CD14-positive monocyte (primary cell): ENCODE measurements at regions not wholly inside any gene's neighbourhood (a gene's known extent, or its start where the extent isn't known, plus 50 kb on each side); places are given as distances from the start of the nearest gene placed in this dataset.

Source experiments
- DNase-seq, 3 donors: peaks; one replicate each; pipeline ENCODE4 v3.0.0-alpha.2; 2011 to 2022
- H2AFZ ChIP-seq: 2 replicates; pipeline ENCODE4 v1.6.0; 2012; ENCODE audit warnings: mild to moderate bottlenecking, low read depth, low read length, inconsistent platforms; ENCODE audit not compliant: insufficient read depth, poor library complexity, severe bottlenecking
- H3K27ac ChIP-seq, 2 donors: 1 replicate in 1 of 2; 2 replicates in 1 of 2; pipeline ENCODE4 v1.5.1; 2012 to 2013; ENCODE audit warnings: low read length in 2 of 2, control low read depth in 1 of 2, inconsistent platforms in 1 of 2, low read depth in 1 of 2, mild to moderate bottlenecking in 1 of 2
- H3K27me3 ChIP-seq, 2 donors: one replicate each; pipeline versions ENCODE4 v1.6.0 to v1.6.1; 2011 to 2013; ENCODE audit warnings: low read length in 2 of 2; ENCODE audit not compliant: control insufficient read depth in 2 of 2, insufficient read depth in 2 of 2
- H3K36me3 ChIP-seq, 2 donors: replicated peaks in 1 of 2; 1 replicate in 1 of 2; 2 replicates in 1 of 2; pipeline versions ENCODE4 v1.5.1 to v1.6.1; 2012 to 2013; ENCODE audit warnings: low read length in 2 of 2, control low read depth in 1 of 2, inconsistent platforms in 1 of 2, mild to moderate bottlenecking in 1 of 2; ENCODE audit not compliant: insufficient read depth in 2 of 2, control insufficient read depth in 1 of 2
- H3K4me1 ChIP-seq, 2 donors: 1 replicate in 1 of 2; 2 replicates in 1 of 2; pipeline versions ENCODE4 v1.5.1 to v1.6.1; 2012 to 2013; ENCODE audit warnings: low read length in 2 of 2, control low read depth in 1 of 2, inconsistent platforms in 1 of 2, mild to moderate bottlenecking in 1 of 2, moderate library complexity in 1 of 2; ENCODE audit not compliant: insufficient read depth in 2 of 2, control insufficient read depth in 1 of 2
- H3K4me2 ChIP-seq: replicated peaks from 2 replicates; pipeline ENCODE3; 2012; ENCODE audit warnings: low read length, moderate library complexity, mild to moderate bottlenecking; ENCODE audit not compliant: poor library complexity, severe bottlenecking; ENCODE audit errors: extremely low read depth
- H3K4me3 ChIP-seq, 3 experiments: fragments of 200-600 bp in 1 of 3; sonication (generic) in 1 of 3; replicated peaks in 1 of 3; 1 replicate in 2 of 3; 2 replicates in 1 of 3; pipeline ENCODE4 v1.5.1; 2011 to 2013; ENCODE audit warnings: low read length in 3 of 3, mild to moderate bottlenecking in 3 of 3, control low read depth in 2 of 3, low read depth in 2 of 3, inconsistent platforms in 1 of 3, moderate library complexity in 1 of 3
- H3K79me2 ChIP-seq: 2 replicates; pipeline ENCODE4 v1.6.0; 2012; ENCODE audit warnings: mild to moderate bottlenecking, control low read depth, inconsistent platforms, low read length, moderate library complexity; ENCODE audit not compliant: insufficient read depth
- H3K9ac ChIP-seq: 2 replicates; pipeline ENCODE4 v1.6.0; 2017; ENCODE audit warnings: low read length, mild to moderate bottlenecking; ENCODE audit not compliant: insufficient read depth, poor library complexity, severe bottlenecking
- H3K9me3 ChIP-seq, 2 donors: replicated peaks in 1 of 2; 1 replicate in 1 of 2; 2 replicates in 1 of 2; pipeline versions ENCODE4 v1.5.1 to v1.6.1; 2012 to 2013; ENCODE audit warnings: low read length in 2 of 2, control low read depth in 1 of 2; ENCODE audit not compliant: control insufficient read depth in 1 of 2, insufficient read depth in 1 of 2
- H4K20me1 ChIP-seq: 2 replicates; pipeline ENCODE4 v1.6.0; 2012; ENCODE audit warnings: mild to moderate bottlenecking, low read length, control low read depth, moderate library complexity; ENCODE audit not compliant: insufficient read depth
- H3K27ac Mint-ChIP-seq, 7 donors: one replicate each; pipeline ENCODE4 v1.8.0; 2020; ENCODE audit warnings: mild to moderate bottlenecking in 7 of 7, mixed read lengths in 7 of 7, moderate library complexity in 6 of 7, inconsistent platforms in 2 of 7
- H3K27me3 Mint-ChIP-seq, 3 donors: one replicate each; pipeline ENCODE4 v1.8.0; 2021 to 2022; ENCODE audit warnings: low read depth in 3 of 3, mild to moderate bottlenecking in 3 of 3, mixed read lengths in 3 of 3, moderate library complexity in 3 of 3, inconsistent platforms in 1 of 3
- H3K36me3 Mint-ChIP-seq, 2 donors: one replicate each; pipeline ENCODE4 v1.8.0; 2020; ENCODE audit warnings: mixed read lengths in 2 of 2, inconsistent platforms in 1 of 2, mild to moderate bottlenecking in 1 of 2
- H3K4me1 Mint-ChIP-seq: one replicate; pipeline ENCODE4 v1.8.0; 2020; ENCODE audit warnings: mild to moderate bottlenecking, mixed read lengths
- H3K4me3 Mint-ChIP-seq, 2 donors: one replicate each; pipeline ENCODE4 v1.8.0; 2020; ENCODE audit warnings: mild to moderate bottlenecking in 2 of 2, mixed read lengths in 2 of 2, moderate library complexity in 1 of 2
- H3K9me3 Mint-ChIP-seq, 7 donors: one replicate each; pipeline ENCODE4 v1.8.0; 2020 to 2022; ENCODE audit warnings: mixed read lengths in 7 of 7, mild to moderate bottlenecking in 6 of 7, moderate library complexity in 6 of 7, inconsistent platforms in 2 of 7
- CTCF ChIP-seq: fragments of 200-600 bp; IDR thresholded peaks from one replicate; pipeline ENCODE4 v1.8.0; 2022; ENCODE audit warnings: antibody characterized with exemption, mild to moderate bottlenecking
- WGBS: methylation state at CpG from one replicate; pipeline ENCODE4 v1.1.5; 2013; ENCODE audit warnings: missing lambda C conversion rate; ENCODE audit not compliant: insufficient coverage; 5-methylcytosine and 5-hydroxymethylcytosine counted together
- intact Hi-C, 2 donors: fragments of 100-400 bp; cut with micrococcal nuclease; formaldehyde crosslinking; loops; one replicate each; pipeline versions ENCODE4 v1.15.0 to v1.15.1; 2023

DNA sequence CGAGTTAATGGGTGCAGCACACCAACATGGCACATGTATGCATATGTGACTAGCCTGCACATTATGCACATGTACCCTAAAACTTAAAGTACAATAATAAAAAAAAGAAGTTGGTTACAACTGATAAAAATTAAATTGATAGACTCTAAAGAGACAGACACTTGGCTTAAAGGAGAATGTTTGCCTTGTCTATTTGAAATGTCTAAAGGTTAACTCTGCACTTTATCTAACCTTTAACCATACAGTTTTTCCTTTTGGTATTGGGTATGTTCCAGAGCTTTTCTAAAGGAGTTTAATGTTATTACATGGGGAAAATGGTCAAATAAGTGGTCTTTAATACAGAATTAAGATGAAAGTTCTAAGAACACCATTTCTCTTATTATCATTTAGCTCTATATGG is 145.1 kb upstream of the HCCS start:
- no peaks in the 10 kb centered on the region for H3K4me1 ChIP-seq
- no peaks in the 10 kb centered on the region for H3K9me3 ChIP-seq
- no peaks in the 10 kb centered on the region for H3K4me1 Mint-ChIP-seq
- H3K4me2 ChIP-seq: no peak overlapping the region
- no peak overlapping the region for H3K27ac Mint-ChIP-seq
- H3K9me3 Mint-ChIP-seq: peaks cover 2 to 12% (median 4%) of the 10 kb centered on the region in 7 donors
- TF ChIP-seq CTCF: no peak
- H4K20me1 ChIP-seq: no peaks in the 10 kb centered on the region
- no peak overlapping the region for H3K4me3 ChIP-seq
- intact Hi-C loops: no loop called here
- no peak for DNase-seq
- H2AFZ ChIP-seq: no peak overlapping the region
- H3K9ac ChIP-seq: no peak overlapping the region
- no peak overlapping the region for H3K4me3 Mint-ChIP-seq
- no peak overlapping the region for H3K27ac ChIP-seq
- H3K36me3 ChIP-seq: no peaks in the 10 kb centered on the region
- no peaks in the 10 kb centered on the region for H3K36me3 Mint-ChIP-seq
- H3K79me2 ChIP-seq: no peaks in the 10 kb centered on the region
- WGBS: no CpG with 5 or more reads among the region's 1 CpG
- no peaks in the 10 kb centered on the region for H3K27me3 Mint-ChIP-seq
- no peaks in the 10 kb centered on the region for H3K27me3 ChIP-seq

DNA sequence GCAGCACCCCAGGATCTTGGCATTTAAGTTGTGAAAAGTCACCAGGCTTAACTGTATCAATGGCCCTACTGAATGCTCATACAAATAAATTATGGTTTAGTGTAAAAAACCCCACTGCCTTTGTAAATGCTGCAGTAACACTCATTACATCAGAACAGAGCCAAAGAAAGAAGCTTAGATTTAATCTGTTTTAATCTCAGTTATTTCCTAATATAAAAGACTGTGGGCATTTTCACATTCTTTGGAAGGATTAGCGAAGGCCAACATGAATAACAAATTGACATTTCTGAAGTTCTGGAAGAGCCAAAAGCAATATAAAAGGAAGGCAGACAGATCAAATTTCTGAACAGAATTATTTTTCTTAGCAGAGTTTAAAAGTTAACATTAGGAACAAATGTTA is 140.0 kb upstream of the HCCS start:
- H3K4me1 ChIP-seq: no peaks in the 10 kb centered on the region
- no peak for TF ChIP-seq CTCF
- H3K36me3 ChIP-seq: no peaks in the 10 kb centered on the region
- no peaks in the 10 kb centered on the region for H4K20me1 ChIP-seq
- no peak for DNase-seq
- Mint-ChIP-seq H3K36me3 (no peaks in the 10 kb centered on the region), H3K9me3 (peaks cover 2 to 9% (median 4%) of the 10 kb centered on the region in 7 donors), H3K4me1 (no peaks in the 10 kb centered on the region), H3K4me3 (no peak overlapping the region), H3K27me3 (no peaks in the 10 kb centered on the region), H3K27ac (peak overlapping the region in 1 of 7 donors; percentile 2)
- no peaks in the 10 kb centered on the region for H3K9me3 ChIP-seq
- H3K4me2 ChIP-seq: no peak overlapping the region
- no peak overlapping the region for H3K27ac ChIP-seq
- H3K27me3 ChIP-seq: no peaks in the 10 kb centered on the region
- no peak overlapping the region for H3K9ac ChIP-seq
- intact Hi-C loops: no loop called here
- no peaks in the 10 kb centered on the region for H3K79me2 ChIP-seq
- H3K4me3 ChIP-seq: no peak overlapping the region
- WGBS: no CpG with 5 or more reads among the region's 1 CpG
- H2AFZ ChIP-seq: no peak overlapping the region
